Ammon's horn (tissue), 1 donor: ENCODE measurements at regions not wholly inside any gene's neighbourhood (a gene's known extent, or its start where the extent isn't known, plus 50 kb on each side); places are given as distances from the start of the nearest gene placed in this dataset.
A peak's percentile ranks its signal among the peaks of the same experiment; 100 is the strongest.
"Not testable (repeated sequence)": the region's sequence is repeated elsewhere in the genome, so short reads cannot be mapped to it uniquely, and the experiment has no call there.

Source experiments
- DNase-seq: peaks from one replicate; pipeline ENCODE4 v3.0.0-alpha.2; 2016; ENCODE audit warnings: low spot score

- no peak for DNase-seq
These were observed 58.1 kb upstream of the TUNAR start for GRCh38 chr14:95818581-95818980.

GRCh38 chr14:95817271-95817670, 59.4 kb upstream of the TUNAR start:
- no peak for DNase-seq

GRCh38 chr14:95816539-95816938, 60.1 kb upstream of the TUNAR start:
- no peak for DNase-seq

- DNase-seq = no peak
These were observed 61.4 kb upstream of the TUNAR start for GRCh38 chr14:95815226-95815690.

- DNase-seq = no peak
These were observed 62.0 kb upstream of the TUNAR start for GRCh38 chr14:95814363-95815225.

- no peak for DNase-seq
These were observed 64.8 kb upstream of the TUNAR start for GRCh38 chr14:95811813-95812212.

GRCh38 chr14:95808371-95808770, 68.3 kb upstream of the TUNAR start:
- DNase-seq = no peak

GRCh38 chr14:95796788-95797187, 79.8 kb upstream of the TUNAR start:
- DNase-seq = no peak

- DNase-seq = no peak
These were observed 74.0 kb upstream of the TCL1A start for GRCh38 chr14:95787941-95788340.

GRCh38 chr14:95786566-95786965, 72.6 kb upstream of the TCL1A start:
- DNase-seq = no peak

GRCh38 chr14:95784137-95784536, 70.2 kb upstream of the TCL1A start:
- no peak for DNase-seq

- no peak for DNase-seq
These were observed 63.0 kb upstream of the TCL1A start for GRCh38 chr14:95776798-95777534.

- peak; percentile 32 for DNase-seq
These were observed 60.6 kb upstream of the TCL1A start for GRCh38 chr14:95774265-95775160.

GRCh38 chr14:95770777-95771176, 56.9 kb upstream of the TCL1A start:
- no peak for DNase-seq

- no peak for DNase-seq
These were observed 56.1 kb upstream of the TCL1A start for GRCh38 chr14:95769976-95770375.

- not testable (repeated sequence) for DNase-seq
These were observed 55.5 kb upstream of the TCL1A start for GRCh38 chr14:95769431-95769830.

- DNase-seq = peak; percentile 18
These were observed 51.1 kb upstream of the TCL1A start for GRCh38 chr14:95765051-95765450.

- no peak for DNase-seq
These were observed 50.0 kb upstream of the TCL1A start for GRCh38 chr14:95763875-95764274.
